Stimulated activated CD8-positive, alpha-beta memory T cell treated with anti-CD3 and anti-CD28 coated beads, Interleukin-12 subunit alpha, Interleukin-12 subunit beta, amount 100 ng/mL, for 24 hours (primary cell): ENCODE measurements at regions not wholly inside any gene's neighbourhood (a gene's known extent, or its start where the extent isn't known, plus 50 kb on each side); places are given as distances from the start of the nearest gene placed in this dataset.
"Not testable (repeated sequence)": the region's sequence is repeated elsewhere in the genome, so short reads cannot be mapped to it uniquely, and the experiment has no call there.

Experiments used
- DNase-seq: peaks from one replicate; pipeline ENCODE4 v3.0.0-alpha.2; 2020; ENCODE audit errors: extremely low read depth

DNA sequence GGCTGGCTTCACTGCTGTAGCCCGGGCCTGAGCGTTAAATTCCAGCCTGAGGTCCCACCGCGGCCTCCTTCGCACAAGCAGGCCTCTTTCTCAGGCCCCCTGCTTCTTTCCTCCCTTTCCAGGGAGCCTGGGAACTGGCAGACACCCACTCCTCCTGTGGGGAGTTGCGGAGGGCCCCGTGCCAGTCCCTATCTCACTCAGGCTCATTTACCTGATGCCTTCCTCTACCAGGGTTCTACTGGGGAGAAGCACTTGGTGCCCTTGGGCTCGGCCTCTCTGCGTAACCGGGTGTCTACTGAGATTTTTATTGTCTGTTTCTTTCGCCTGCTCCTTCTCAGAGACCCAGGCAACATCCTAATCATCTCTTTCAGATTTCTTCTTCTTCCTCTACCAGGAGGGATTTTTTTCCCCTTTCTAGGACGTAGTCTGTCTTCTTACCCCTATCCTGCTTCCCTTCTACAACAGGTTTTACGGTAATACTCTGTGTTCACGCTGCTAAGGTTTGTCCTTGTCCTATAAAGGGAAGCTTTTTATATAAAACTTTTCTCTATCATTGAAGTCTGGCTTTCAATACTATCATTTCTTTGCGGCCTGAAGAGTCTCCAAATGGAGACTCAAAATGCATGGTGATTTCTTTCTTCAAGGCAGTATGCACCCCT is 135.4 kb upstream of the GPR12 start:
- DNase-seq, result no peak

DNA sequence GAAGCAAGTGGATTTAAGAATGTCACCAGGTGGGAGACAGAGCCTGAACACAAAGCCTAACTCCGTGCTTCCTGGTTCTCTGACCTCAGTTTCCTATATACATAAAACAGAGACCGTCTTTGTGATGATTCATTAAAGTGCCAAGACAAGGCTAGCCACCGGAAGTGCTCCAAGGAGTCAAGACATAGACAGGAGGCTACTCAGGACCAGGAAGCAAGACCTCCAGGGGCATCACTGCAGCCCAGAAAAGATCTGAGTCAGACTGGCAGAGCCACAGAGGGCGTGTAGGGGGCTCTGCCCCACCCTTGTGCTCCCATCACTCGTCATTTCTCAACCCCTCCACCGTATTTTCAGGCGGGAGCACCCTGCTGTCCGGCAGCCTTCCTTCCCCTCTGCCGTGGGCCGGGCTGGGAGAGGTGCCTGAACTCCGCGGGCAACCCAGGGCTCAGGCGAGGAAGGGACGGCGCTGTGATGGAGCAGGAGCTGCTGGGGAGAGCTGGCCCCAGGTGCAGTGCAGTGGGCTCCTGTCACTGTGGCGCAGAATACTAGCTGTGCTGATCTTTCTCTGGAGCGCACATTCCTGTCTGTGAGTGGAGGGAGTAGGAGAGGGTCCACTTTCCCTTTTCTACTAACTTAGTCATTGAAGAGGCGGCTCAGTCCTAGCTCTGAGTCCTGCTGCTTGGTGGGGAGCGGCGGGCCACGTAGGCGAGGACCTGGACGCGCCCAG is 134.7 kb upstream of the GPR12 start:
- DNase-seq, result no peak

DNA sequence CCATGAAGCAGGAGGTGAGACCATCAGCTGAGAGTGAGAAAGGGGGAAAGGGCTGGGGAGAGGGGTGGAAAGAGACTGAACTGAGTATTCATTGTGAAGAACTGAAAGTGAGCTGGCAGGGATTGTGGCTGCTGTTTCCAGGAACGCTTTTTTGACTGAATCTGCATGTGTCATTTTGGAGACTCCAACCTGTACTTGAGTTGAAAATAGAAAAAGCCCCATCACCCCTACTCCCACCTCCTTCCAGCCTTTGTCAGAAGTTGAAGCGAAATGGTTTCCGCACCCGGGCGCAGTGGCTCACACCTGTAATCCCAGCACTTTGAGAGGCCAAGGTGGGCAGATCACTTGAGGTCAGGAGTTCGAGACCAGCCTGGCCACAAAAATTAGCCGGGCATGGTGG is 128.0 kb upstream of the GPR12 start:
- DNase-seq, result no peak

DNA sequence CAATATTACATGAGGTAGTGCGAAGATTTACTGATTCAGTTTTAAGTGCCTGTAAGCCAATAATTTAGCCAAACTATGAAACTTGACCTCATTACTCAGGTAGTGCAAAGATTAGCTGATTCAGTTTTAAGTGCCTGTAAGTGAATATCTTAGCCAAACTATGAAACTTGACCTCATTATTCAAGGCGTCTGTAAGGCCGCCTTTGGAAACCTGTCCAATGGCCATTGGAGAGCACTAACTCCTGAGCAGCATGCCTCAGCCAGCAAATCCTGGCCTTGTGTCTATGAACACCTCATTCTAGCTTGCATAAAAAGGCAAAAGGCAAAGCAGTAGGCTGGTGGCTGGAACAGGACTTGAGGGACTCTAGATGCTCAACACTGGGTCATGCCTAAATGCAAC is 127.0 kb upstream of the GPR12 start:
- DNase-seq, result no peak

DNA sequence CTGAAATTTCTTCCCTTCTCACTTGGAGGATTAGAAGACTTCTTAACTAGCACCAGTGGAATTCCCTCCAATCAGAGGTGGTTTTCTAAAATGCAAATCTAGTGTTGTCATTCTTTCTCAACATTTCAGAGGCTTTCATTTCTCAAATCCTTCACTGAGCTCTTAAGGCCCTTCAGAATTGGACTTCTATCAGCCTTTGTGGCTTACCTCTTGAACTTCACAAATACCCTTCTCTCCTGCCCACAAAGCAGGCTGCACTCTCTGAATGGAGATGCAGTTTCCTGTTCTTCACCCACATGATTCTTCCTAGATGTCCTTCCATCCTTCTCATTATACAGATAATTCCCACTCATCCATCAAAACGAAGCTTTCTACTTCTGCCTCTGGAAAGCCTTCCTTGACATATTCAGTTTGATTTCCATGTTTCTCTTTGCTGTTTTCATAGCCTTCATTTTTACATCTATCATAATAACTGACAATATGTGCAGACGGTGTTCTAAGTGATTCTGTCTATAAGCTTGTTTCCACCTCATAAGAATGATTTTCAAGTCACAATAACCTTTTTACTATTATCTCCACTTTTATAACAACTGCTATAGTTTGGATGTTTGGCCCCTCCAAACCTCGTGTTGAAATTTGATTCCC is 123.1 kb upstream of the GPR12 start:
- DNase-seq, result no peak

DNA sequence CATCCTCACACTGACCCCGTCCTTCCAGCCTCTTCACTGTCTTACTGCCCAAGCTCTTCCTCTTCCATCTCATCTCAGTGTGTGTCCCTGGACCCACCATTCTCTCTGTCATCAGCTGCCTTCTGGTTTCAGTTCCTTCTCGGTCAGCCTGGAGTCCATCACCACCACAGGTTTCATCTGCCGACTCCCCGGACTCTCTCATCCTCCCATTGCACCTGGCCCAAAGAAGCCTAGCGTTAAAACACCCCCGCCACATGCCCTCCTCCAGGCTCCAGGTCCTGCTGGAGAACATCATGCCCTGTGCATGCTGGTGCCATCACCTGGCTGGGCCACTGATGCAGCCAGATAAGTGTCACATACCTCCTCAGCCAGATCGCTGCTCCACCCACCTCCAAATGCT is 122.1 kb upstream of the GPR12 start:
- no peak for DNase-seq

DNA sequence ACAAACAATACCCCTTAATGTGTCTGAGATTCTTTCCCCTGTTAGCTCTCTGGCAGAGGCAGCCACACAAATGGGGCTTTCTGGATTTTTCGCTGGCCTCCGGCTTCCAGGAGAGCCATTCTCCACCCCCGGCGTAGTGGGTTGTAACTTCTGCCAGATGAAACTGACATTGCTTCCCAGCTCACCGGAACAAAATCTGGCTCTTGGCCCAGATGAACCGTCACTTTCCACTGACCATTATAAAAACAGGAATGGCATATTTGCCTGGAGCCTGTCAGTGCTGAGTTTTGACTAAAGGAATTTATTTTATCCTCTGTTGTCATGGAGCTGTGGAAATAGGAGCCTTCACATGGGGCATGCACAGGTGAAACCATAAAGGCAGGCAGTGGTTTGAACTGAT is 120.6 kb upstream of the GPR12 start:
- no peak for DNase-seq

DNA sequence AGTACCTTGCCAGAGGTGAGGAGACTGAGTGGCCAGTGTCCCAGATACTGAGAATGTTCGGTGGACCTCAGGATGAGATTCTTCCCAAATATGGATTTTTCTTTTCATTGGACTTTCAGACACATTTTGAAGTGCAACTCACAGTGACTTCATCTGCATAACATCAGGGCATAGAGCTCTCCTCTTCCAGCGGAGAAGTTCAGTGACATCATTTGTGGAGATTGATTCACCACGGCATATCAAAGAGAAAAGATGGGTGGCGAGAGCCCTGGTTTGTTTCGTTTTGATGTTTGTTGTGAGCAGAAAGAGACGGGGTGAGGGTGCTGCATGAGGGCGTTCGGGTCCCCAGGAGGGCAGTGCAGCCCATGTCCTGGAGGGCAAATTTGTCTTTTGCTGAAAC is 120.1 kb upstream of the GPR12 start:
- DNase-seq, result no peak

DNA sequence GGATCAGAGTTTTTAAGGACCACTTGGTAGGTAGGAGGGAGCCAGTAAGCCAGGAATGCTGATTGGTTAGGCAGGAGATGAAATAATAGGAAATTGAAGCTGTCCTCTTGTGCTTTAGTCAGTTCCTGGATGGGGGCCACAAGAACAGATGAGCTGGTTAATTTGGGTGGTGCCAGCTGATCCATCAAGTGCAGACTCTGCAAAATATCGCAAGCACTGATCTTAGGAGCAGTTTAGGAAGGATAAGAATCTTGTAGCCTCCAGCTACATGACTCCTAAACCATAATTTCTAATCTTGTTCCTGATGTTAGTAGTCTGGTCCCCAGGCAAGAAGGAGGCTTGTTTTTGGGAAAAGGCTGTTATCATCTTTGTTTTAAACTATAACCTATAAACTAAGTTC is 117.9 kb upstream of the GPR12 start:
- no peak for DNase-seq

DNA sequence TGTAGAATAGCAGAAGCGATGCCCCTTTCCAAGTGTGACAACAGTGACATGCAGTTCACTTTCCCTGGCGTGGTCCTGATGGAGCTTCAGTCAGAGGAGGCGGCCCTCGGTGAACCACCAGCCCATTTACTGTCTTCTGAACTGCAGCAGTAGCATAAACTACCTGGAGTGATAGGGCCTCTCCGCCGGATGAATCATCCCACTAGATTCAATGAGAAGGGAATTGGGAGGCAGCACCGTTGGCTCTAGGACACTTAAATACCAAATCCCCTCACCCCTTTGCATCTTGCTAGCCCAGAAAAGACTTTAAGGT is 112.8 kb upstream of the GPR12 start:
- no peak for DNase-seq

DNA sequence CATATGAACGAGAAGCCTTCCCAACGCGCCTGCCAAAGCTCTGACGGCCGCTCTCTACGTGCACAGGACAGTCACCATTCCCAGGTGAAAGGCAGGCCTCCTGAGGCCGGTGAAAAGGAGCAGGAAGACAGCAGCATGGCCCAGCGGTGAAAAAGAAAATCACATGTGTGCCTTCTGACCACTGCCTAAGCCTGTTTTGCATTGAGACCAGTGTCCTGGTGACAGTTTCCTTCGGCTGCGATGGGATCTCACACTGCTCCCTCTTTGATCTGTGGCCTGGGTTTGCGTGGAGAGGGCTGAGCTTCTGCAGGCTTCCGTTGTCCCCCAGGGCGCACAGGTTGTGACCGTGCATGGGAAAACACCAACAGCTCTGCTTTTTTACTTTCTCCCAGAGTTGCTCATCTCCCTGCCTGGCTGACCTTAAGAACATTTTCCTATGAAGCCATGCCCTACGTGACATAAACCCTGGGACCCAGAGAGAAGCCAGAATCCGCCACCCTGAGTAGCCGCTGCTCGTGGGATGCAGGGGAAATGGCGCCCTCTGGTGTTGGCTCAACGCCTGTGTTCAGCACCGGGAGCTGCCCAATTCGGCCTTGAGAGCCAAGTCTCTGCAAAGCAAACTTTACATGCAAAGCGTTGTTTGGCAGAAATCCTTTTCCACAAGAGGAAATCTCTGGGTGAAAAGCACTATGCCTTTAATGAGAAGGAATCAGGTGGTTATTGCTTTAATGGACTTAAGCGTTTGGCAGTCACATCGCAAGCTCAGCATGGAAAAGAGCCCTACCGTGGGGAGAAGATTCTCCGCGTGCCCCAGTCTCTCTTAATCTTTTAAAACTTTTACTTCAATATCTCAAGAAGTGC is 112.2 kb upstream of the GPR12 start:
- DNase-seq, result peak; percentile 7

DNA sequence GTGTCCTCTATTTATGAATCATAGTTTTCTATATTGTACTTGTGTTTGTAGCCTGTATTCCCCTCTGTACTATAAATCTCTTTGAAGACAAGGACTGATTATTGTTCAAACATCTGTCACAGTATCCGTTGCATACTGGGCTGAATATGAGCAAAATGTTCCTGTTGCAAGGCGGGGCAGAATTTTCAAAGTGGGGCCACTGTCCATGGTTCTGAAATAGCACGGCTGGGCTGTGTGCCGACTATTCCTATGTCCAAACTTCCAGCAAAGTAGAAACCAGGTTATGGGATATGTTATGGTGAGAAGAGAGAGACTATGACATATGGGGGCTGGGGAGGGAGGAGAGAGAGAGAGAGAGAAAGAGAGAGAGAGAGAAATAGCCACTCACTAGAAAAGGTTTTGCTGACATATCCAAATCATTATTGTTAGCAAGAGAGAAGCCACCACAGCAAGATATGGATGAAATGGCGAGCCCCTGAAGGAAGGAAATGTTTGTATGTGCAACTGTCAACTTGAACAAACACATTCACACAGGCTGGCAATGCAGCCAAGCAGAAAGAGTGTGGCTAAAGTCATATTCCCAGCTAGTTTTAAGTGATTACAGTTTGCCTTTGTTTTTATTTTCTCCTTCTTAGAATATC is 107.0 kb upstream of the GPR12 start:
- no peak for DNase-seq

DNA sequence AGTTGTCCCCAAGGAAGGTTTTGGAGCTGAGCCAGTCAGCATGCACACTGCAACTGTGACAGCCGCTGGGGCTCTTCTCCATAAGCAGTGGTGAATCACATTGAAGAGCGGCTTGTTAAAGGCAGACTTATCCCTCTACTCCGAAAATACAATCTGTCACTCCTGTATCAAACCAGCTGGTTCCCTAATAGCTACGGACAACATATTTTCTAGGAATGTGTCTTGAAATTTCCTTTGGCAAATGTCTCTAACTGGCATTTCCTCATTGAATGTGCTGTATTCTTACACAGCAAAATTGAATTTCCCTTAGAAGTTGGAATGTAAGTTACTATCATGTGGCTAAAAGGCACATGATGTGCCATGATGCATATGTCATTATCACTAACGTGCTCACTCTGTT is 104.0 kb upstream of the GPR12 start:
- DNase-seq, result no peak

DNA sequence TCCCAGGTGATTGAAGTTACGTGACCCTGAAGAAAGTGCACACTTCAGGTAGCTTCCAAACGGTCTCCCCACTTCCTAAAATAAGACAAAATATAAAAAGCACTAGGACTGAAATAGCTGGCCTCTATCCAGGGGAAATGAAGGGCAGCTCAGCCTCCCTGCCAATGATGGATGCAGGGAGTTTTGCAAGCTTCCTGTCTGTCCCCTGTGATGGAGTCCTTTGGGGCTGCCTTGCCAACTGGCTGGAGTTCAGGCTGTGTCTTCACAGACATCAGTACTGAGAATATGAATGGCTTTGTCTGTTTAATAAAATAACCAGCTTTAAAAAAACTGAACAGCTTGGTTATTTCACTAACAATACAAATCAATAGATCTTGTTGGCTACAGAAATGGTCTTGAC is 101.4 kb upstream of the GPR12 start:
- no peak for DNase-seq

DNA sequence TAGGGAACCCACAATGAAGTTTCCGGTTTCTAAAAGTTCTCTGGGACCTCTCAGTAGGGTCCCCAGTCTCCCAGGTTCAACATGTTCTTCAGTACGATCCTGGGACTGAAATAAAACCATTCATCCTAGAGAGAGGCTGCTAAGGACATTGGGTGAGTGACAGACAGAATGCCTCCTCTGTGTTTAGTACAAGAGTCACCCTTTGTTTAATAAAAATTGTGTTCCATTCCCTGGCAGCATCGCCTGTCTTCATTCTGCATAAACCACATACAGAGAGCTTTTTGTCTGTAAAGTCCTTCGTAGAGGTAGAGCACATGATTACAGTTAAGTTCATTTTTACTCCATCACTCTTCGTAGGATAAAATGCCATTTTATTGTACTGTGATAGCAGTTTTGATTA is 95.3 kb upstream of the GPR12 start:
- DNase-seq, result no peak

DNA sequence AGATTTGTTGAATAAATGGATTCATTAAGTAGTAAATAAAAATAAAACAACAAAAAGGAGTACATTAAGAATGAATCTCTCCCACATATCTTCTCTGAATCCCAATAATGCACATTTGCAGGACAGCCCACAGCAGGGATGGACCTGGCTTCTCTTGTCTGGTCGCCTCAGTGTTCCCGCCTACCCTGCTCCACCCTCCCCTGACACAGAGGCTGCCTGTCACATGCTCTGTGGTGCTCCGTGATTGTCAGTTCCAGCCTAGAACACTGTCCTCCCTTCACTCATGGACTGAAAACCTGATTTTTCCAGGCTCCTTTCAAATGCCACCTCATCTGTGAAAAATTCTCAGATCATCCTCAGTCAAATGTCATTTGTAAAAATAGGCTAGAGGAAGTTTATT is 94.5 kb upstream of the GPR12 start:
- no peak for DNase-seq

DNA sequence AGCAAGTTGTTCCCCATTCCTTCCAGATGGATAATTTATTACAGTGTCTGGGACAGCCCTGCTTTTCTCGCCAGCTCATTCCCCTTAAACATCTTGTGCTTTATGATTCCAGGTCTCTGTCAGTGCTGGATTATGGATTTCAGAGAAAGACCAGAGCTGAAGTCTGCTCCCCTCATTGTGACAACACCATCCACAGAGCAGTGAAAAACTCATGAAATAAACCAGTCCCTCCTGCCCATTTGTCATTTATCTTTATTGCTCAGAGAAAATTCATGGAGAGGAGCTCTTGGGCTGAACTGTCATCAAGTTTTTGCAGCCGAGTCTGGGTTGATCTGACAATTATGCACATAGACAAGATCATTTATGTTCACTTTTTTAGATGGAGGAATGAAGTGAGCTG is 92.7 kb upstream of the GPR12 start:
- no peak for DNase-seq

DNA sequence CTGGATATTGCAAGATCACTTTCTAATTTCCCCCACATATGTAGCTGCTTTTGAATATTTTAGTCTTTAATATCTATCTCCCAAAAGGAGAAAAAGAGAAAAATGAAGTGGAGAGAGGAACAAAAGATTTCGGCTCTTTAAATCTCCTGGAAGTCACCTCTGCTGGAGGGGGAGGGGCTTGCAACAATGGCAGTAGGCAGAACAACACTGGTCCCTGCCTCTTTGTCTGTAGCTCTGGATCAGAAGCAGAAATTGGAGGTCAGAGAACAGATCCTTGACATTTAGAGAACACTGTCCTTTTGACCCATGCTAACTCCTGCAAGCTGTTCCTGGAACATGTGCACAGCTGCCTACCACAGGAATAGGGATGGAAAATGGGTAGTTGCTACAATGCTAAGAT is 86.7 kb upstream of the GPR12 start:
- DNase-seq, result no peak

DNA sequence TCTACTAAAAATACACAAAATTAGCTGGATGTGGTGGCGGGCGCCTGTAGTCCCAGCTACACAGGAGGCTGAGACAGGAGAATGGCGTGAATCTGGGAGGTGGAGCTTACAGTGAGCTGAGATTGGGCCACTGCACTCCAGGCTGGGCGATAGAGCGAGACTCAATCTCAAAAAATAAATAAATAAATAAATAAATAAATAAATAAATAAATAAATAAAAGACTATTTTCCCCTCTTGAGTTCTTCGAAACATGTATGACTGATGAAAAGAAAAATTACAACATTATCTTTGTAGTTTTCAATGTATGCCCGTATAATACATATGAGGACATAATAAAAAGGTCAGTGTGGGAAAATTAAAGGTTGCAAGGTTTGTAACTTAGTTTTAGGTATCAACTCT is 84.5 kb upstream of the GPR12 start:
- not testable (repeated sequence) for DNase-seq

DNA sequence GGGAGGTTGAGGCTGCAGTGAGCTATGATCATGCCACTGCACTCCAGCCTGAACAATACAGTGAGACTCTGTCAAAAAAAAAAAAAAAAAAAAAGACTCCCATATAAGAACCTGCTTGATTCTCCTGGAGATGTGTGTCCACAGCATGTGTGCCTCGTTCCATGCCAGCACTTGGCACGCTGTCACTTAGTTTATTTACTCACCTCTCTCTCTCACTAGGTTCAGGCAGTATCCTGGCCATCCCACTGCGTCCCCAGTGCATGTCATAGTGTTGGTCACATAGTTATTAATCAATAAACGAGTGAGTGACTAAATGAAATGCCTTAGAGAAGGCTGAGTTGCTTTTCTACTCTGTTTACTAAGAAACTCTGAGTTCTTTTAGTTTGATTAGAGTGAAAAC is 79.1 kb upstream of the GPR12 start:
- no peak for DNase-seq

DNA sequence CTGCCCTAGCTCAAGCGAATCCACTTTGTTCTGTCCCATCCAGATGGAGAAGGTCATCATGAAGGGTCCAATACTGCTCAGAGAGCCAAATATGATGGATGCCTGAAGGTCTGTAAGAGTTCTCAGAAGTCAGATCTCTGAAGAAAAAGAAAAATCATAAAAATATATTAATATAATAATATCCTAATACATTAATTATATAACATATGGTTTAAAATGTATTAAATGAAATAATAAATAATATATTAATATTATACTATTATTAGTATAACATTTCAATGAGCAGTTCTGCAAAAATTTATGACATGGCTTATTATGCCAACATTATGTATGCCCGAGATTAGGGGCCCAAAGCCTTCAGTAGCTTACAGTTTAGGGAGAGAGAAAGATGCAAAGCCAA is 78.2 kb upstream of the GPR12 start:
- no peak for DNase-seq

DNA sequence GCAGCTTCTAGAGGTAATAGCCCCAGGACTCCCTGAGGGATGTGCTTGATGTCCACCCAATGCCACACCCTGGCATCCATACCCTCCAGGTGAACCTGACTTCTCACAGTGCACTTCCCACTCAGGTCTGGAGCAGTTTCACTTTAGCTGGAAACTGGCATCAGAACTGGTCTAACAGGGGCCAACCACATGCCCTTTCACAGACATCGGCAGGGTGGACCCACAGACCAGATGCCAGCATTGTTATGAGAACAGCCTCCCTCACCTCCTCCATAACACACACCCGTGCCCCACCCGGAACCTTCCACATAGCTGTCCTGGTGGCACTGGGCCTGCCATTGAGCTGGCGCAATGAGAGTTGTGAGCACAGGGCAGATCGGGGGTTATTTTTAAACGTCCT is 77.4 kb upstream of the GPR12 start:
- no peak for DNase-seq
